Liver (tissue), 8 donors: ENCODE measurements at regions not wholly inside any gene's neighbourhood (a gene's known extent, or its start where the extent isn't known, plus 50 kb on each side); places are given as distances from the start of the nearest gene placed in this dataset.

Experiments used
- DNase-seq: peaks from one replicate; pipeline ENCODE4 v3.0.0-alpha.2; 2017; ENCODE audit warnings: low spot score
- H3K27ac ChIP-seq, 2 donors: one replicate each; pipeline ENCODE4 v1.7.0; 2013; ENCODE audit warnings: inconsistent platforms in 2 of 2, low read length in 2 of 2, control low read depth in 1 of 2, low read depth in 1 of 2, mild to moderate bottlenecking in 1 of 2
- H3K27me3 ChIP-seq, 4 donors: one replicate each; pipeline versions ENCODE4 v1.6.1 to v1.7.0; 2013; ENCODE audit warnings: low read length in 3 of 4, inconsistent platforms in 1 of 4, mild to moderate bottlenecking in 1 of 4, moderate library complexity in 1 of 4; ENCODE audit not compliant: control insufficient read depth in 4 of 4, insufficient read depth in 4 of 4
- H3K36me3 ChIP-seq, 4 donors: one replicate each; pipeline versions ENCODE4 v1.6.1 to v1.7.0; 2013; ENCODE audit warnings: low read length in 3 of 4, mild to moderate bottlenecking in 3 of 4, low read depth in 1 of 4, moderate library complexity in 1 of 4; ENCODE audit not compliant: control insufficient read depth in 4 of 4, insufficient read depth in 3 of 4
- H3K4me1 ChIP-seq, 4 donors: one replicate each; pipeline versions ENCODE4 v1.6.1 to v1.7.0; 2013; ENCODE audit warnings: low read length in 3 of 4, mild to moderate bottlenecking in 3 of 4, moderate library complexity in 1 of 4; ENCODE audit not compliant: control insufficient read depth in 4 of 4, insufficient read depth in 4 of 4
- H3K4me3 ChIP-seq, 3 donors: one replicate each; pipeline versions ENCODE4 v1.6.1 to v1.7.0; 2013; ENCODE audit warnings: low read length in 3 of 3, control low read depth in 1 of 3, low read depth in 1 of 3, mild to moderate bottlenecking in 1 of 3
- H3K9ac ChIP-seq, 2 donors: one replicate each; pipeline ENCODE4 v1.7.0; 2013; ENCODE audit warnings: low read length in 2 of 2, mild to moderate bottlenecking in 2 of 2, moderate library complexity in 2 of 2, control low read depth in 1 of 2, low read depth in 1 of 2
- H3K9me3 ChIP-seq, 4 donors: one replicate each; pipeline versions ENCODE4 v1.6.1 to v1.7.0; 2013; ENCODE audit warnings: low read length in 3 of 4; ENCODE audit not compliant: control insufficient read depth in 4 of 4
- ATF3 ChIP-seq: IDR thresholded peaks from 2 replicates; pipeline ENCODE4 v1.6.1; 2016; ENCODE audit warnings: antibody characterized with exemption
- CTCF ChIP-seq: fragments of 150-350 bp; IDR thresholded peaks from 2 replicates; pipeline ENCODE4 v1.5.1; 2017; ENCODE audit warnings: improper control_type of control experiment, low read depth, low read length; ENCODE audit not compliant: missing input control
- FOXA1 ChIP-seq: IDR thresholded peaks from 2 replicates; pipeline ENCODE4 v1.6.1; 2016; ENCODE audit warnings: antibody characterized with exemption
- FOXA2 ChIP-seq: IDR thresholded peaks from 2 replicates; pipeline ENCODE4 v1.6.1; 2016; ENCODE audit warnings: antibody characterized with exemption
- GABPA ChIP-seq, 2 donors: IDR thresholded peaks in 1 of 2; conservative IDR thresholded peaks in 1 of 2; 2 replicates each; pipeline ENCODE4 v1.6.1; 2016; ENCODE audit warnings: antibody characterized with exemption in 2 of 2, mild to moderate bottlenecking in 1 of 2, moderate library complexity in 1 of 2
- HNF4A ChIP-seq, 2 donors: conservative IDR thresholded peaks; 2 replicates each; pipeline ENCODE4 v1.6.1; 2016; ENCODE audit warnings: antibody characterized with exemption in 2 of 2, mild to moderate bottlenecking in 2 of 2
- HNF4G ChIP-seq: IDR thresholded peaks from 2 replicates; pipeline ENCODE4 v1.6.1; 2016; ENCODE audit warnings: antibody characterized with exemption
- JUND ChIP-seq, 2 donors: IDR thresholded peaks; 2 replicates each; pipeline ENCODE4 v1.6.1; 2016; ENCODE audit warnings: antibody characterized with exemption in 2 of 2
- MAX ChIP-seq: IDR thresholded peaks from 2 replicates; pipeline ENCODE4 v1.6.1; 2016; ENCODE audit warnings: antibody characterized with exemption
- NR2F2 ChIP-seq: IDR thresholded peaks from 2 replicates; pipeline ENCODE4 v1.6.1; 2016; ENCODE audit warnings: antibody characterized with exemption
- RAD21 ChIP-seq, 2 donors: IDR thresholded peaks; 2 replicates each; pipeline ENCODE4 v1.6.1; 2016; ENCODE audit warnings: antibody characterized with exemption in 2 of 2, mild to moderate bottlenecking in 2 of 2
- REST ChIP-seq: IDR thresholded peaks from 2 replicates; pipeline ENCODE4 v1.6.1; 2016; ENCODE audit warnings: antibody characterized with exemption, mild to moderate bottlenecking
- RXRA ChIP-seq, 2 donors: IDR thresholded peaks; 2 replicates each; pipeline ENCODE4 v1.6.1; 2017 to 2018; ENCODE audit warnings: antibody characterized with exemption in 2 of 2, mild to moderate bottlenecking in 1 of 2
- SP1 ChIP-seq: IDR thresholded peaks from 2 replicates; pipeline ENCODE4 v1.6.1; 2018; ENCODE audit warnings: antibody characterized with exemption, mild to moderate bottlenecking
- TAF1 ChIP-seq: conservative IDR thresholded peaks from 2 replicates; pipeline ENCODE4 v1.6.1; 2016; ENCODE audit warnings: antibody characterized with exemption, mild to moderate bottlenecking
- YY1 ChIP-seq: IDR thresholded peaks from 2 replicates; pipeline ENCODE4 v1.6.1; 2016; ENCODE audit warnings: antibody characterized with exemption, mild to moderate bottlenecking
- ZBTB33 ChIP-seq: IDR thresholded peaks from 2 replicates; pipeline ENCODE4 v1.6.1; 2016; ENCODE audit warnings: antibody characterized with exemption
- WGBS: extraction: QIAGEN DNeasy Blood & Tissue Kit; methylation state at CpG from one replicate; pipeline ENCODE4 v1.1.7; 2013; 5-methylcytosine and 5-hydroxymethylcytosine counted together
- donor health status: healthy.
- donor health status: healthy.
- donor health status: healthy.
- donor health status: healthy.
- donor health status: healthy.

GRCh38 chr20:56776345-56776744 is 147.2 kb downstream of the TFAP2C start:
- WGBS: 70% methylated on average over 9 of the region's 9 CpGs

More at GRCh38 chr20:56776345-56776744, 147.2 kb downstream of the TFAP2C start:
- no peak for TF ChIP-seq HNF4A (conservative IDR thresholded peaks at IDR 0.05)
- no peak for TF ChIP-seq NR2F2
- no peak for TF ChIP-seq ATF3
- no peak for TF ChIP-seq FOXA2
- TF ChIP-seq GABPA (IDR thresholded peaks at IDR 0.05 in 1 of 2, conservative IDR thresholded peaks at IDR 0.05 in 1 of 2): no peak
- no peak for TF ChIP-seq JUND (IDR thresholded peaks at IDR 0.05)
- no peak for TF ChIP-seq REST
- no peak for TF ChIP-seq YY1
- TF ChIP-seq ZBTB33: no peak
- TF ChIP-seq SP1: no peak
- no peak for TF ChIP-seq RAD21 (IDR thresholded peaks at IDR 0.05)
- TF ChIP-seq TAF1: no peak
- no peak for TF ChIP-seq HNF4G
- TF ChIP-seq MAX: no peak
- no peak for TF ChIP-seq RXRA (IDR thresholded peaks at IDR 0.05)
- TF ChIP-seq CTCF: no peak
- TF ChIP-seq FOXA1: no peak
- Histone ChIP-seq H3K36me3 (no peaks in the 10 kb centered on the region), H3K4me3 (no peak overlapping the region), H3K9me3 (no peaks in the 10 kb centered on the region), H3K4me1 (peaks cover 3 to 6% (median 4%) of the 10 kb centered on the region in 4 donors), H3K27me3 (no peaks in the 10 kb centered on the region), H3K9ac (no peak overlapping the region), H3K27ac (no peak overlapping the region)
- no peak for DNase-seq
